Upper lobe of right lung (tissue), 1 donor: ENCODE measurements at regions not wholly inside any gene's neighbourhood (a gene's known extent, or its start where the extent isn't known, plus 50 kb on each side); places are given as distances from the start of the nearest gene placed in this dataset.

Experiments used
- ATAC-seq: fragments of 200-7000 bp; cut with Tn5 transposase; one replicate; pipeline ENCODE4 v1.9.1; 2020; ENCODE audit warnings: mild to moderate bottlenecking, moderate library complexity
- DNase-seq: peaks from one replicate; pipeline ENCODE4 v3.0.0-alpha.2; 2020
- H3K27ac ChIP-seq: fragments of 200-600 bp; one replicate; pipeline ENCODE4 v1.8.0; 2022
- H3K27me3 ChIP-seq: fragments of 200-600 bp; one replicate; pipeline ENCODE4 v1.8.0; 2022; ENCODE audit warnings: mild to moderate bottlenecking
- H3K36me3 ChIP-seq: fragments of 200-600 bp; one replicate; pipeline ENCODE4 v1.8.0; 2022
- H3K4me1 ChIP-seq: fragments of 200-600 bp; one replicate; pipeline ENCODE4 v1.8.0; 2022
- H3K4me3 ChIP-seq: fragments of 200-600 bp; one replicate; pipeline ENCODE4 v1.8.0; 2022; ENCODE audit warnings: mild to moderate bottlenecking
- H3K9me3 ChIP-seq: fragments of 200-600 bp; one replicate; pipeline ENCODE4 v1.8.0; 2022
- intact Hi-C: fragments of 100-400 bp; cut with DNase I; formaldehyde crosslinking; loops from one replicate; pipeline ENCODE4 v1.11.0; 2022
- TF ChIP-seq, protein P1 (sequence below): fragments of 200-600 bp; IDR thresholded peaks from one replicate; pipeline ENCODE4 v1.8.0; 2022; ENCODE audit warnings: antibody characterized with exemption
- donor health status: DM: no; HTN: yes; CAD: no; lungs with severe emphysema.

DNA sequence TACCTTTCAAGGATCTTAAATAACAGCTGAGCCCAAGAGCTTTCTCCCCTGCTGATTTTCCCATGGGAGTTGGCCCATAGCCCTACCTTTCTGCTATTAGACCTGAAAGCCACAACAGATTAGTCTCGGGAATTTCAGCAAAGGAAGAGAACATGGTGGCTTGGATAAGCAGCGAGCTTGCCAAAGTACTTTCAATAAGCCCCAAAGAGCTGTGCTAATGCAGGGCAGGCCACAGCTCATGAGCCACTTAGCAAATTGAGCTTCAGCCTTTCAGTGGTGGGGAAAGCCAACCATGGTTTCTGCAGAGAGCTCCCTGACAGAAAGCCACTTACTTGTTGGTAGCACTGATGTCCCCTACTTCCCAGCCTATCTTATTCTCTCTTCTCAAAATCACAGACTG, 217.8 kb upstream of the IRX5 start:
- ATAC-seq (no peak), DNase-seq (no peak)
- no peaks in the 10 kb centered on the region for H3K36me3 ChIP-seq
- TF ChIP-seq, protein P1, sequence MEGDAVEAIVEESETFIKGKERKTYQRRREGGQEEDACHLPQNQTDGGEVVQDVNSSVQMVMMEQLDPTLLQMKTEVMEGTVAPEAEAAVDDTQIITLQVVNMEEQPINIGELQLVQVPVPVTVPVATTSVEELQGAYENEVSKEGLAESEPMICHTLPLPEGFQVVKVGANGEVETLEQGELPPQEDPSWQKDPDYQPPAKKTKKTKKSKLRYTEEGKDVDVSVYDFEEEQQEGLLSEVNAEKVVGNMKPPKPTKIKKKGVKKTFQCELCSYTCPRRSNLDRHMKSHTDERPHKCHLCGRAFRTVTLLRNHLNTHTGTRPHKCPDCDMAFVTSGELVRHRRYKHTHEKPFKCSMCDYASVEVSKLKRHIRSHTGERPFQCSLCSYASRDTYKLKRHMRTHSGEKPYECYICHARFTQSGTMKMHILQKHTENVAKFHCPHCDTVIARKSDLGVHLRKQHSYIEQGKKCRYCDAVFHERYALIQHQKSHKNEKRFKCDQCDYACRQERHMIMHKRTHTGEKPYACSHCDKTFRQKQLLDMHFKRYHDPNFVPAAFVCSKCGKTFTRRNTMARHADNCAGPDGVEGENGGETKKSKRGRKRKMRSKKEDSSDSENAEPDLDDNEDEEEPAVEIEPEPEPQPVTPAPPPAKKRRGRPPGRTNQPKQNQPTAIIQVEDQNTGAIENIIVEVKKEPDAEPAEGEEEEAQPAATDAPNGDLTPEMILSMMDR: no peak
- H3K9me3 ChIP-seq: no peaks in the 10 kb centered on the region
- H3K4me1 ChIP-seq: no peaks in the 10 kb centered on the region
- no peaks in the 10 kb centered on the region for H3K27me3 ChIP-seq
- intact Hi-C loops: no loop called here
- H3K4me3 ChIP-seq: no peak overlapping the region
- H3K27ac ChIP-seq: no peak overlapping the region

DNA sequence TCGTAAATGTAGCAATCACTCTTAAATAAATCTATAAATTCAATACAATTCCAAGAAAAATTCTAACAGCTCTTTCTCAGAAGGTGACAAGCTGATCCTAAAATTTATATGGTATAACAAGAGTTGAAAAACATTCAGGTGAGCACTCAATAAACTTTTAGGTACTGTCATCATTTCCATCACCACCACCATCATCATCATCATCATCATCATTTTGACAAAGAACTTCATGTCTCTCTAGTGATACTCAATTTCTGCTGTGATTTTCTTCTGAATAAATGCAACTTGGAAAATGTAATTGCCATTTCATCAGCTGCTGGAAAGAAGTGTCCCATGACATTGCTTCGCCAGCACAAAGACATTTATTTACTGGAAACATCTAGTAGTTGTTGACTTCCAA, 222.9 kb upstream of the IRX5 start:
- no peaks in the 10 kb centered on the region for H3K4me1 ChIP-seq
- H3K27me3 ChIP-seq: no peaks in the 10 kb centered on the region
- H3K9me3 ChIP-seq: no peaks in the 10 kb centered on the region
- H3K36me3 ChIP-seq: no peaks in the 10 kb centered on the region
- intact Hi-C loops: no loop called here
- DNase-seq: no peak
- TF ChIP-seq, protein P1: no peak
- H3K4me3 ChIP-seq: no peak overlapping the region
- no peak overlapping the region for H3K27ac ChIP-seq
- no peak for ATAC-seq

DNA sequence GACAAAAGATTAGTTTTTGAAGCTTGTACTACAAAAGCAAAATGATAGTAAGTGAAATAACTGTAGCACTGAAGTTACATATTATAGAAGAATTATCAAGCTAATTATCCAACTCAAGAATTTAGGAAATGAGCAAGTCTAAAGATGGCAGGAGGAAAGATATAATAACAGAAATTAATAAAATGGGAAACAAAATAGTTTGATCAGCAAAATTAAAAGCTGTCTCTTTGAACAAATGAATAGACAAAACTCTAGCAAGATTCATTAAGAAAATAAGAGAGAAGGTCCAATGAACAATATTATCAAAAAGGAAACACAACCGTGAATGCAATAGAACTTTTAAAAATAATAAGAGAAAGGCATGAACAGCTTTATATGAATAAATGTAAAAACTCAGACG, 224.3 kb upstream of the IRX5 start:
- TF ChIP-seq, protein P1: no peak
- Histone ChIP-seq H3K4me3 (no peak overlapping the region), H3K27me3 (no peaks in the 10 kb centered on the region), H3K4me1 (no peaks in the 10 kb centered on the region), H3K27ac (no peak overlapping the region), H3K9me3 (no peaks in the 10 kb centered on the region), H3K36me3 (no peaks in the 10 kb centered on the region)
- intact Hi-C loops: no loop called here
- ATAC-seq (no peak), DNase-seq (no peak)

DNA sequence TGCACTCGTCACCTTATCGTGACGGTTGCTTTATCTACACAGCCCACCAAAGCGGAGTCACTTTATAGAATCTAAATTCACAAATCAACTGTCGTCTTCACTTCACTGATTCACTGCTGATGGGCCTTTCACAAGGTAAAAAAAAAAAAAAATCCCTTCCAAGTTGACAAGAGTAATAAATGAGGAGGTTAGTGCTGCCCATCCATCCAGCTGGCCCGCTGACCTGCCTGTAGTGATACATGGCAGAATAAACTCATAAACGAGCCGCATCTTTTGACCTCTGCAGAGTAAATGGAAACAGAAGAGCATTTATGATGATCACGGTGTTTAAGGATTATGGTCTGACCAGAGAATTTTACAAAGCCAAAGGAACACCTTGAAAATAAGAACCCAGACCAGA, 227.3 kb upstream of the IRX5 start:
- Histone ChIP-seq H3K4me3 (no peak overlapping the region), H3K4me1 (no peaks in the 10 kb centered on the region), H3K36me3 (no peaks in the 10 kb centered on the region), H3K27me3 (no peaks in the 10 kb centered on the region), H3K9me3 (no peaks in the 10 kb centered on the region), H3K27ac (no peak overlapping the region)
- DNase-seq: no peak
- TF ChIP-seq, protein P1: no peak
- intact Hi-C loops: no loop called here
- no peak for ATAC-seq

DNA sequence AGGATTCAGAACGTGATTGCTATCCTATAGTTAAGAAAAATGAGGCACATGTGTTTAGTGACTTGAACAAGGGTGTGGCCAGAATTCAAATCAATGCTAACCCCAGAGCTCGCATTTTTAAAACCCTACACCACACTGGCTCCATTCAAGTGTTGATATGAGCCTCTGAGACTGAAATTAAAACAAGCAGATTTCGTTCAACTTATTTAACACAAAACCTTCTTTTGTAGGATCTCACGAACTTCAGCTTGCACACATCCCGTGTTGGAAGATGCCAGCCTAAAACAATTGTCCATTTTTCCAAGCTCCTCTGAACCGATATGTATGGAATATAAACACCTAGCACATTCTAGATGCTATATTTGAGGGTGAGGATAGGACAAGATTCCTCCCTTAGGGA, 231.0 kb upstream of the IRX5 start:
- no peak overlapping the region for H3K27ac ChIP-seq
- DNase-seq (no peak), ATAC-seq (no peak)
- H3K4me1 ChIP-seq: no peaks in the 10 kb centered on the region
- intact Hi-C loops: no loop called here
- H3K4me3 ChIP-seq: no peak overlapping the region
- no peaks in the 10 kb centered on the region for H3K9me3 ChIP-seq
- H3K36me3 ChIP-seq: no peaks in the 10 kb centered on the region
- TF ChIP-seq, protein P1: no peak
- H3K27me3 ChIP-seq: no peaks in the 10 kb centered on the region

DNA sequence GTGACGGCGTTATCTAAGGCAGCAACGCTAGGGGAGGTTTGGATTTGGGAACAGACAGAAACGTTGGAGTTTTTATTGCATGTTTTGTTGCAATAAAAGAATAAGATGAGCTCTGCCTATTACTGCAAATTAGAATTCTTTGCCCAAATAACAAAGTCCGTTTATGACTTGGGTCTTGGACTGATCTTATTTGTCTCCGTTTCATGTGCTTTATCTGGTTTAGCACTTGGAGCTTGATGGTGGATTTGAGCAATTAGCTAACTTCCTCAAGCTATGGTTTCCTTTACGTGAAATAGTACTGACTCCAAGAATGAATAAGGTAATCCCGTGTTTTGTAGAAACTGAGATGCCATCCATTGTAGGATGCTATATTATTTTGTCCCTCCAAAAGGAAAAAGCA, 233.0 kb upstream of the IRX5 start:
- no peak overlapping the region for H3K4me3 ChIP-seq
- TF ChIP-seq, protein P1: no peak
- intact Hi-C loops: no loop called here
- no peaks in the 10 kb centered on the region for H3K9me3 ChIP-seq
- H3K27me3 ChIP-seq: no peaks in the 10 kb centered on the region
- no peak overlapping the region for H3K27ac ChIP-seq
- no peak for ATAC-seq
- H3K36me3 ChIP-seq: no peaks in the 10 kb centered on the region
- H3K4me1 ChIP-seq: no peaks in the 10 kb centered on the region
- no peak for DNase-seq
